HG02763 (cell line): ENCODE measurements at regions not wholly inside any gene's neighbourhood (a gene's known extent, or its start where the extent isn't known, plus 50 kb on each side); places are given as distances from the start of the nearest gene placed in this dataset.

Experiments
- ATAC-seq: cut with Tn5 transposase; IDR thresholded peaks from one replicate; pipeline ENCODE4 v1.9.1; 2021; ENCODE audit warnings: mild to moderate bottlenecking, moderate library complexity; ENCODE audit not compliant: unreplicated experiment

DNA sequence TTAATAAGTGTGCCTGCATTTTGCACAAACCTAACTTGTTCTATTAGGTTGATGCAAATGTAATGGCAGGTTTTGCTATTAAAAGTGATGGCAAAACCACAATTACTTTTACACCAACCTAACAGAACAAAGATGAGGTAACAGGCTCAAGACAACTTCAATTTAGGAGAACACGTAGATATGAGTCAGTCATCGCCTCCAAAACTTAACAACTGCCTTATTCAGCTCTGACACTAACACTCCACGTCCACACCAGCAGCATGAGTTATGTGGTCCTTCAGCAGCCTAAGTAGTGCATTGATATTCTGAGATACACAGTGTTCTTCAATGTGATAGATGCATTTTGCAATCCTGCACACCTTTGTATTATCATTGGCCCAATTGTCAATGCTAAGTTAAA is 1175.1 kb upstream of the ACVR2A start:
- ATAC-seq = no peak

DNA sequence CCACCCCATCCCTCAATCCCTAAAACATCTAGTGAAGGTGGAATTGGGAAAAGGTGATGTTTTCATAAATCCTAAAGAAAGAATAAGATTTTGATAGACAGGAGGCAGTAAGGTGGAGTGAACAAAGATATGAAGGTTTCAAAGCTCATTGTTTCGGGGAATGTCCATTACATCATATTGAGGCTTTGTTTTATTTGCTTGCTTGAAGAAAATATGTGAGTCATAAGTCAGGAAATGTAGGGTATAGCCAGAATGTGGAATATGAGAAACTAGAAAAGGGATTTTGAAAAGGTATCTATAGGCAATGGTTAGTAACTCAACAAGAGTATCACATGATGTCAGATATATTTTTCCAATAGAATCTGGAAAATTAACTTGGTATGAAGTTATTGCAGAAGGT is 1178.5 kb upstream of the ACVR2A start:
- ATAC-seq = no peak

DNA sequence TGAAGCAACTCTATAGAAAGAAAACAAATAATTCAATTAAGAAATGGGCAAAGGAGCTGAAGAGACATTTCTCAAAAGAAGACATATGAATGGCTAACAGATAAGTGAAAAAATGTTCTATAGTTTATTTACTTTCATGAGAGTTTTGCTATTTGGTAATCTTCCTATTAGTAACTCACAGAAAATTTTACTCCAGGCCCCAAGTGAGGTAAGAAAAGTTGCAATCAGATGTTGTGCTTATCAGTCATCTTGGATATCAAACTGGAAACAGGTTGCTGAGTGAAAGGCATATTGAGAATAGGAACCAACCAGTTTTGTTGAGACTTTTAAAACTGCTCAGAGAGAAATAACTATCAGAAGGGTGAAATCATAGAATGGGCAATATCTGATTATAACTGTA is 1179.0 kb upstream of the ACVR2A start:
- no peak for ATAC-seq

DNA sequence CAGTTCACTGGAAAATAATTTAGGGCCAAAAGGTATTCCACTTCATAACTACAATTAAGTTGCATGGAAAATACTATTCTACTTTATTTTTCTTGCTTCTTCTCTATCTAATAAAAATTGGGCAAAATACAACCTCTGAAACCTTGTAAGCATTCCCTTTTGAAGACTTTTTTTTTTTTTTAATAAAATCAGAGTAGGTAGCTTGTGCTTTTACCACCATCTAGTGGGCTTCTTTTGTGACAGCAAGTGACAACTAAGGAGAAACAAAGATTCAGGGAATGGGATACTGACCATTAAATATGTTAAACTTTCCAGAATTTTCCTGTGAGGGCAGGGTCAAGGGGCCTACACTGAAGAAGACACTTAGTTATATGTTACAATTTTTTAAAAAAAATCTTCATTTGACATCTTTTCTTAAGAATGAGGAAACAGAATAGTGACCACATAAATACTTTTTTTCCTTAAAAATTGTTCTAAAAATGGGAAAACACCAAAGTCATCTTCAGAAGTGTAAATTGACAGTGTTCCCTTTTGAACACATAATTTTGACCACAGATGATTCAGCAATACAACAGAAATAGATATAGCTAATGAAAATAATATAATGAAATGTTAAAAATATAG is 1183.2 kb upstream of the ACVR2A start:
- ATAC-seq = no peak

DNA sequence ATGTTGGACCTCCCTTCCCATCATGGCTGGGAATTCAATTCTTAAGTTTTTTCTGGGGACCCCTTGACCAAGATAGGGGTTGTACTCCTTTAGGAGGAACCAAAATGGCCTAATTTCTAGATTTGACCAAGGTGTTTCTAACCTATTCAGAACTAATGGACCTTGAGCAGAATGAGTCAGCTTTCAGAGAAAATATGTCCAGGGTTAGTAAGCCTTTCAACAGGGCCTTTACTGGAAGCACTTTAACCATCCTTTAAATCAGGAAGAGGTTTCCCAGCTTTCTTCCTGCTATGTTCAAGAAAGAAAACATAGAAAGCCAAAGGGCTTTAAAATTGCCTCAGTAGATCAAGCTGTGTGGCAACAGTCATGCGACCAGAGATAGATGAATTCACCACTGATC is 1184.9 kb upstream of the ACVR2A start:
- no peak for ATAC-seq

DNA sequence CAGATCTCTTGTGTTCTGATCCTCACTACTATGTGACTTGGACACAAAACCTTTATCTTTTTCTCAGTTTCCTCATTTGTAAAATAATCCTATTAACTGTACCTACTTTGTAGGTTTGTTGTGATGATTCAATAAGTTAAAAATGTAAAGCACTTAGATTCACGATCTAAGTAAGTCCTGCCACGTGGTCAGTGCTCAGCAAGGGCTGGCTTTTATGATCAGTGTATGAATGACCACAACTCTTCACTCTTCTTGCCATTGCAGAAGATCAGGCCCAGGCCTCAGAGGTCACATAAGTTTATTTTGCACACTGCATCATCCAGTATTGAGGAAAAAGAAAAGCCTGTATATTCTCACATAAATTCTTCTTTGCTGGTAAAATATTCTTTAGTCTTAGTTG is 1192.5 kb upstream of the ACVR2A start:
- ATAC-seq = no peak

DNA sequence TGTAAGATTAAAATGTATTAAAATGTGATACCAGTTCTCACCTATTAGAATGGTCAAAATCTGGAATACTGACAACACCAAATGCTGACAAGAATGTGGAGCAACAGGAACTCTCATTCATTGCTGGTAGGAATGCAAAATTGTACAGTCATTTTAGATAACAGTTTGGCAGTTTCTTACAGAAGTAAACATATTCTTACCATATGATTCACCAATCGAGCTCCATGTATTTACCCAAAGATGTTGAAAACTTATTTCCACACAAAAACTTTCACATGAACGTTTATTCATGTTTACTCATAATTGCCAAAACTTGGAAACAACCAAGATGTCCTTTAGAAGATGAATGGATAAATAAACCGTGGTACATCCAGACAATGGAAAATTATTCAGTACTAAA is 1193.5 kb upstream of the ACVR2A start:
- ATAC-seq = no peak

DNA sequence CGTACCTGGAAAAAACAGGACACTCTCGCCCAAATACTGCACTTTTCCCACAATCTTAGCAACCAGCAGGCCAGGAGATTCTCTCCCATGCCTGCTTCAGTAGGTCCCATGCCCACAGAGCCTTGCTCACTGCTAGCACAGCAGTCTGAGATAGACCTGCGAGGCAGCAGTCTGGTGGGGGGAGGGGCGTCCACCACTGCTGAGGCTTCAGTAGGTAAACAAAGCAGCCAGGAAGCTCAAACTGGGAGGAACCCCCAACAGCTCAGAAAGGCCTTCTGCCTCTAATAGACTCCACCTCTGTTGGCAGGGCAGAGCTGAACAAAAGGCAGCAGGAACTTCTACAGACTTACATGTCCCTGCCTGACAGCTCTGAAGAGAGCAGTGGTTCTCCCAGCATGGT is 1202.8 kb upstream of the ACVR2A start:
- no peak for ATAC-seq

DNA sequence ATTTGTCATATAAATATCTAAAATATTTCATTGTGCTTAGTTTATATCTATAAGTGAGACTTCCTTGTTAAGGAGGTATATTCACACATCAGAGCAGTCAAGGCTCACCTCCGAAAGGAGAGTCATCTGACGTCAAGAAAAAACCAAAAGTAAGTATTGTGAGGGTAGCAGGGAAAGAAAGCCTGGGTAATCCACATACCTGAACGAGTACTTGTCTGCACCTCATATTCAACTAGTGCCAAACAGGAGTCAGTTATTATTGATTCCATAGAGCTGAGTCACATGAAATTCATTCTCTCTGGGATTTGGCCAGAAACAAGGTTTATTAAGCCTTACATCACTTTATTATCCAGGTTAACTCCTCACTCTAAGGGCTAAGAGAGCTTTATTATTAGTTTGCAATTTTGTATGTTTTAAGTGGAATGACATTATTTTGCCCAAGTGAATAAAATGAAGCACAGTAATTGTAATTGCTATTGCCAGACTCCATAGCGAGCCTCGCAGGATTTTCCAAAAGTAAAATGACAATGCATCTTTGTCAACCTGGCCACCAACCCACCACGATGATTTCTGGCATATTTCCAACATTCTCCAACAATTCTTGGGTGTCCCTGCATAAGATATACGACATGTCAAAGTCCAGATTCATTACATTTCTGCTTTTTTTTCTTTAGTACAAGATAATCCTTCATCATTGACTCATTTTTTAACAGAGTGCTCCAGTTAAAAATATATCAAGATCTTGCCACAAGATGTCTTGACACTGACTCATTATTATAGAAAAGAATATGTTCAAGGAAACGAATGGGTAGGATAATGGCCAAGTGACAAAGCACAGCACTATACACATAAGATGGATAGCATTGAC is 1210.4 kb upstream of the ACVR2A start:
- no peak for ATAC-seq

DNA sequence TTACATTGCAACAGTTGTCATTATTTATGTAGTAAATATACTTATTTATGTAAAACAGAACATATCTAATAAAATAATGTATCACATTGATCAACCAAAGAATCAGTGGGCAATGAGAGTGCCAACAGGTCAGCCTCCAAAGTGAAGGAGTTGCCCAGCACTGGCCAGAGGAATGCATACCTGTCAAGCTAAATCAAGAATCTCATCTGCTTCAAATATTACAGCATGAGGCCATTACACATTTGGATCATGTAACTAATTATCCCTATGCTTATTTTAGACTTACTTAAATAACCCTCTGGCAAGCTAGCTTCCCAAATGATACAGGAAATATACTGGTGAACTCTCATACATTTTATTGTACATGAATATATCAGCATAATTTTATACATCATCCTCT is 1211.7 kb upstream of the ACVR2A start:
- ATAC-seq = no peak

DNA sequence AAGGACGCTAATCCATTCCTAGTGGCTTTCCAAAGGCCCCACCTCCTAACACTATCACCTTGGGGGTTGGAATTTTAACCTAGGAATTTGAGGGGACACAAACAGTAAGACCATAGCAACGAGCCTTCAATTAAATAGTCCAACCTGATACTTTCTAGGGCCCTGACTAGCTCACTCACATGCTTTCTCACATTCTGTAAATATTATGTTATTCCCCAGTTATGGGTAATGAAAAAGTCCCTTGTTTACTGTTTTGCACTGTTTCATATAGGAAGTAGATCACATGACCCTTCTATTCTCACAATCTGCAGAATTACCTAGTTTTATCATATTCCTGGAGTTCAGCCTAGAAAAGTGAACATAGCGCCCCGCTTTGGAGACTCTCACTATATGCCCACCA is 1212.1 kb upstream of the ACVR2A start:
- ATAC-seq = no peak

DNA sequence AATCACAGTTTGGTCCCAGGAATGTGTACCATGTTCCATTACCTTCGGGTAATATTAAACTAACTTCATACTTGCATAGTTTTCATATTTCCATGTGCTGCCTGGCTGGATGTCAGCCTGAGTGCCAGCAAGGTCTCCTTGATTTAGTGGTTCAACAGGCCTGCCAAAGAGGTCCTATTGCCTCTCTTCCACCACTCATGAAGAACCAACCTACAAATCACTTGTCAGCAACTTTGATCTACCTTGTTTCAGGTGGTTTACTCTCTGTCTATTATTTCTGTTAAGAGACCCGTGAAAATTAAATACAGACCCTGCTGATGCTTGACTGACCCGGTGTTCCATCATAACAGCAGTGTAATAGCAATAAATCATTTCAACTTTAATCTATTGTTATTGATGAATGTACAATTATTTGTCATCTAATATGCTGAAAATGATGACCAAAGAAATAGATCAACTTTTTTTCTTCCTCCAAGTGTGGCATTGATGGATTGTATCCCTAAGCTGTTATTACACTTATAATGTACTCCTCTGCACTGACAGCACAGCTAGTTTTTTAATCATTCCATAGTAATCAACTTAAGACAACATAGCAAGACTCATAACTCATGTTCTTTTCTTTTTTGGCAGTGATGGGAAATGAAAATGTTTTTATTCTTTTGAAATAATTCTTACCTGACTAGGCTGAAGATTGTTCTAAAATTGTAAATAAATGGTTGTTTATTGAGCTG is 1220.2 kb upstream of the ACVR2A start:
- no peak for ATAC-seq

DNA sequence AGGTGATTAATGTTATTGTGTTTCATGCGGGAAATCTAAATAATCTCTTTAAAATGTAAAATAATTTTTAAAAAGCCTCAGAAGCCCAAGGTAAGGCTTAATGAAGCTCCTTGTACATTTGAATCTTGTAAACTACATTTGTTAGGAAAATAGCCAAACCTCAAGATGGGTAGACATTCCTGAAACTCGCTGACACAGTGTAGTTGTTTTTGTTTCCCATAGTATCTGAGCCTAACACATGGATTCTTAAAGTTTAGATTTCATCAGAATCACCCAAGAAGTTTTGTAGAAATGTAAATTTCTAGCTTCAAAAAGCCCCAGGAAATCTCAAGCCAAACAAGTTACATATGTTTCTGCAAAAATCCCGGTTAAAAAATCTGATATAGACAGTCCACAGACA is 1221.1 kb upstream of the ACVR2A start:
- ATAC-seq = no peak

DNA sequence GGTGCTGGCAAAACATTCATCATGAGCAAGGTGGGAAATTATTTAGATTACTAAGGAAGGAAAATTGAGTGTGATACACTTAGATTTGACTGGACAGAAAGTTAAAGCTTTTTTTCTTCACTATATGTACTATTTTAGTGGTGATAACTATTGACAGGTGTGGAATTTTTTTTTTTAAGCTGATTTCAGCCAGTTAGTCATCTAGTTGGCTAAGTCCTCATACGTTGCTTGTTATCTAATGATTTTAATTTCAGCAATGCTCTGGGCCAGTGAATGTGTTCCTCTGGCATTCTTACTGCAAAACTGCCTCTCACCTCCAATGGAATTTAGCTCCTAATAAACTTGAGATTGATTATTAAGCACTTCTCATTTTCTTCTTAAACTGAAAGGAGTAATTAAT is 1223.2 kb upstream of the ACVR2A start:
- ATAC-seq = no peak

DNA sequence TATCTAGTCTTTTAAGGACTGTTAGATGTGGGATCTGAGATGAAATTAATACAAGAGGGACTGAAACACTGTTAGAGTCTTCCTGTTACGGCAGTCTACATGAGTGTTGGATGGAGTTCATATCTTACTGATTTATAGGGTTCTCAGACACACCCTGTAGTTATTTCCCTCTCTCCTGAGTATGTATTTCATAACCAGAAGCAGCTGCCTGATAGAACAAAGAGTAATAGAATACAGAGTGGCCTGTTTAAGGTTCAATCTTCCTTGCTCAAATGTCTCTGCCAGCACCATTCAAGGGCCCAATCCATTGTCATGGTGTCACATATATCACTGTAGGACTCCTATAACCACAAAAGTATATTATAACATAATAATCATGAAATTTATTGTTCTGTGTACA is 1229.1 kb upstream of the ACVR2A start:
- ATAC-seq = no peak

DNA sequence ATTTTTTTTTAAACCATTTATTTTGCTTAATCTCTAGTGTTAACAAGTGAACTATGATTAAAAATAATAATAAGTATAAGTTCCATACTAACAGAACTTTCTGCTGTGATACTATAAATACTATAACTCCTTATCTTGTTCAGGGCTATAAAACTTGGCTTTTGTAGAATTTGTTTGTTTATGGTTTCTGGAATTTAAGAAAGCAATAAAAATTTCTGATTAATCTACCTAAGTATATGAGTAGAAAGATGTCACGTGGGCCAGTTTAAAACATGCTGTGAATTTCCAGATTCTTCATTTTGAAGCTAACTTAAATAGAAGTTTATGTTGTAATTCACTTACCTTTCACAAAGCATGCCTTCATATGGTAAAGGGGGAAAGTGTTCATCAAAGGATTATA is 1236.3 kb upstream of the ACVR2A start:
- no peak for ATAC-seq

DNA sequence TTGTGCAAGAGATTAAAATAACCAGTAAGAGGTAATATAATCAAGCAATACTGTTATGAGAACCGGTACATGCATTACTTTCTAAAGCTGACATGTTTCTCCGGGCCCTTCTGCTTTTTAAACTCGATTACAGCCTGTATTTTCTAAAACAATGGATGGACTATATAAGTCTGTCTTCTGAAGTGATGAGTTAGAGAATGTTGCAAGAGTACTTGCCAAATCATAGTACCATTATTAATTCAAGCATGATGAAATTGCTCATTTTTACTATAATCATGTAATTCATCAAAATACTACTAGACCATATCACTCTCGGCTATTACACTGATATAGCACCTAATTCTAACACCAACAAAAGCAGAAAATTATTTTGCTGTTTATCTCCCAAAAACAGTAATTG is 1240.3 kb upstream of the ACVR2A start:
- ATAC-seq = no peak

DNA sequence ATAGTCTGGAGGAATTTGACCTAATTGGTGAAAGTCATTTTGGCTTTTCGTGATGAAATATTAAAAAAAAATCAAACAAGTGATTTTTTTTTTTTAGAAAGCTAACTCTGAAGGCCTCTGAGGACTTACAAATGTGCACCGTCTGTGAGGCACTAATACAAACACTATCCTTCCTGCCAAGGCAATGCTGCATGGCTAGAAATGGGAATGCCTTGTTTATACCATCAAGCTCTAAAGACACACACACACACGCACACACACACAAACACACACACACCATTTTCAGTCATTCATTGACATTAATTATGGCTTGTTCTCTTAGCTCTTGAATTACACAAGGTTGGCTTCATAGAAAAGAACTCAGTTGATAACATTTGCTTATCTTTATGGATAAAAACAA is 1242.0 kb upstream of the ACVR2A start:
- ATAC-seq = no peak

DNA sequence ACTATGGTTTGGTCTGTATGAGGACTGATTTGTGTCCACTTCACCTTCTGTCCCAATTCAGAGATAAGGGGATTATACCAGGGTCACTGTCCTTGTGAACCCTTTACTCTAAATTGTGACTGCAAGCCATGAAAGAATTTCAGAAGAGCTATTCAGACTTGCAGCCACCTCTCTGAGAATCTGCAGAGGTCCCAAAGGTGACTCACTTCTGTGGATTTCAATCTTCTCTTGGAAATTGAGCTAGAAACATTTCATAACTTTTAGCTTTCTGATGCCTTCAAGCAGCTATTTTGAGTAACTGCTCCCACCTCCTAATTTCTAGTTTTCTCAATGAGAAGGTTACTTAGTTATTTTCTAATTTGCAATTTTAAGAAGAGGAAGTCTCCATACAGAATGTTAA is 1242.4 kb upstream of the ACVR2A start:
- ATAC-seq = no peak

DNA sequence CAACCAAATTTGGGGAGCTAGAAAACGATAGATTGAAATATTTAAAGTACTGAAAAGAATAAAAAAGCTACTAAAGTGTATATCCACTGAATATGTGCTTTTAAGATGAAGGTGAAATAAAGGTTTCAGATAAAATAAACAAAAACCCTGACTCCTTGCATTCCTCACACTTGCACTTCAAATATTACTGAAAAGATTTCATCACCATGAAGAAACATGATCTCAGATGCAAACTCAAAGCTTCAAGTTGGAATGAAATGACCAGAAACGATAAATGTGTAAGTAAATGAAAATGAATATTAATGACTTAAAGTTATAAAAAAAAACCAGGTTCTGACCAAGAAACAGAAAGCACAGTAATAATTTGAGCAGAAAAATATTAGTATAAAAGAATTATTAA is 1246.0 kb upstream of the ACVR2A start:
- ATAC-seq = no peak

DNA sequence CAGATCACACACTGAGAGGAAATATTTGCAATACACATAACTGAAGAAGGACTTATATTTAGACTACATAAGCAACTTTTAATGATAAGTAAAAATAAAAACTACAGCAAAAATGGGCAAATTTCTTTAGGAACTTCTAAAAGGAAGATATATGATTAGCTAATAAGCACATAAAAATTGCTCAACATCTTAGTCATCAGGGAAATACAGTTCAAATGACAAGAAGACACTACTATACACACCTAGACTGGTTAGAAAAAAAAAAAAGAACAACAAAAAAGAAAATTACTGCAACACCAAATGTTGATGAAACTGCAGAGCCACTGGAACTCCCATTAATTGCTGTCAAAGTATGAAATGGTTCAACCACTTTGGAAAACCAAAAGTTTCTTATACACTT is 1247.5 kb upstream of the ACVR2A start:
- no peak for ATAC-seq

DNA sequence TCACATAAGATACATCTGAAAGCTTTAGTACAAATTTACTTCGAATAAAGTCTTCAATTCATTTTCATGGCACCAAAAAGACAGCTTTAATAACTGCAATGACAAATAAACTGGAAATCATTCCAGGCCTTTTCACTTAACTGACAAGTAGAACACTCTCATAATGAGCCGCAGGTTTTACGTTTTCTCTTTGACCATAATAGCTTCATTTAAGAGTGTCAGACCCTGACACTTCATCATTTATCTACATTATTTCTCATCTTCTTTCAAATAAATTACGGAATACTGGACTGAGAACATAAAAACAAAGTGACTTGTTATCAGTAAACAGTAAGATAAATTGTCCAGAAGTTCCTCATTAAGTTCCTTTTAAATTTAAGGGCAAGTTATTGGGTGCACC is 1252.9 kb upstream of the ACVR2A start:
- ATAC-seq = no peak
